ENCODE measurements at regions not wholly inside any gene's neighbourhood (a gene's known extent, or its start where the extent isn't known, plus 50 kb on each side); places are given as distances from the start of the nearest gene placed in this dataset.

DNA sequence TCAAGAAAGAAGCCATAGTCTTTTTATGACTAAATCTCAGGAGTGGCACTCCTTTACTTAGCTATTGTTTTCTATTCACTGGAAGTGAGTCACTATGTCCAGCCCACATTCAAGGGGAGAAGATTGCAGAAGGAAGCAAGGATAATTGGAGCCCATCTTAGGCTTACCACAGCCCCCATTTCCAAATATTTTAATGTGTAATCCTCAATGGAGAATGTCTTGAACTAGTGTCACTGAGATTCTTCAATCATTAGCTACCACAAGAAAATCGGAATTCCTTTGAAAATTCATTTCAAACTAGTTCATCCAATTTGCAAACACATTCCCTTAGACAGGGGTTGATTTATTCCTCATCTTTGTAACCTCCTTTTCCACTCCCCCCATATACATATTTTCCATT is 84.7 kb downstream of the DLEU7 start:
- TF ChIP-seq, protein P1, sequence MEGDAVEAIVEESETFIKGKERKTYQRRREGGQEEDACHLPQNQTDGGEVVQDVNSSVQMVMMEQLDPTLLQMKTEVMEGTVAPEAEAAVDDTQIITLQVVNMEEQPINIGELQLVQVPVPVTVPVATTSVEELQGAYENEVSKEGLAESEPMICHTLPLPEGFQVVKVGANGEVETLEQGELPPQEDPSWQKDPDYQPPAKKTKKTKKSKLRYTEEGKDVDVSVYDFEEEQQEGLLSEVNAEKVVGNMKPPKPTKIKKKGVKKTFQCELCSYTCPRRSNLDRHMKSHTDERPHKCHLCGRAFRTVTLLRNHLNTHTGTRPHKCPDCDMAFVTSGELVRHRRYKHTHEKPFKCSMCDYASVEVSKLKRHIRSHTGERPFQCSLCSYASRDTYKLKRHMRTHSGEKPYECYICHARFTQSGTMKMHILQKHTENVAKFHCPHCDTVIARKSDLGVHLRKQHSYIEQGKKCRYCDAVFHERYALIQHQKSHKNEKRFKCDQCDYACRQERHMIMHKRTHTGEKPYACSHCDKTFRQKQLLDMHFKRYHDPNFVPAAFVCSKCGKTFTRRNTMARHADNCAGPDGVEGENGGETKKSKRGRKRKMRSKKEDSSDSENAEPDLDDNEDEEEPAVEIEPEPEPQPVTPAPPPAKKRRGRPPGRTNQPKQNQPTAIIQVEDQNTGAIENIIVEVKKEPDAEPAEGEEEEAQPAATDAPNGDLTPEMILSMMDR (IDR thresholded peaks at IDR 0.05) = no peak
- no peak for TF ChIP-seq POLR2AphosphoS5 (IDR thresholded peaks at IDR 0.05)

Data from transverse colon (tissue), 4 donors.